ENCODE measurements at regions not wholly inside any gene's neighbourhood (a gene's known extent, or its start where the extent isn't known, plus 50 kb on each side); places are given as distances from the start of the nearest gene placed in this dataset.

GRCh38 chr7:68613897-68614296 is 984.4 kb upstream of the AUTS2 start:
- H3K9ac ChIP-seq (ENCODE audit: low read length) = no peak overlapping the region
- H3K36me3 ChIP-seq (replicated peaks; ENCODE audit: low read depth, low read length) = no peaks in the 10 kb centered on the region
- H3K4me2 ChIP-seq (ENCODE audit: low read length) = no peak overlapping the region
- no peak overlapping the region for H3K27ac ChIP-seq (ENCODE audit: low read length)
- H3K9me3 ChIP-seq (ENCODE audit: insufficient read depth, low read length) = no peaks in the 10 kb centered on the region
- H3K27me3 ChIP-seq (ENCODE audit: low read depth, low read length) = no peaks in the 10 kb centered on the region
- H4K20me1 ChIP-seq (ENCODE audit: insufficient read depth, low read length) = no peaks in the 10 kb centered on the region
- H3K79me2 ChIP-seq (ENCODE audit: low read length) = no peaks in the 10 kb centered on the region
- TF ChIP-seq EZH2phosphoT487 (IDR thresholded peaks at IDR 0.05; ENCODE audit: low read depth) (no peak), CTCF (IDR thresholded peaks at IDR 0.05; ENCODE audit: low read depth, low read length) (no peak)
- no peak overlapping the region for H3K4me3 ChIP-seq (ENCODE audit: low read length)
- no peaks in the 10 kb centered on the region for H3K4me1 ChIP-seq (ENCODE audit: low read length)
- no peak overlapping the region for H2AFZ ChIP-seq (ENCODE audit: low read depth, low read length)

GRCh38 chr7:68619526-68619925 is 978.7 kb upstream of the AUTS2 start:
- Histone ChIP-seq H3K79me2 (ENCODE audit: low read length) (no peaks in the 10 kb centered on the region), H3K36me3 (replicated peaks; ENCODE audit: low read depth, low read length) (no peaks in the 10 kb centered on the region), H3K27ac (ENCODE audit: low read length) (no peak overlapping the region), H3K9me3 (ENCODE audit: insufficient read depth, low read length) (no peaks in the 10 kb centered on the region), H3K27me3 (ENCODE audit: low read depth, low read length) (no peaks in the 10 kb centered on the region), H4K20me1 (ENCODE audit: insufficient read depth, low read length) (no peaks in the 10 kb centered on the region), H3K9ac (ENCODE audit: low read length) (no peak overlapping the region), H2AFZ (ENCODE audit: low read depth, low read length) (no peak overlapping the region), H3K4me2 (ENCODE audit: low read length) (no peak overlapping the region), H3K4me3 (ENCODE audit: low read length) (no peak overlapping the region), H3K4me1 (ENCODE audit: low read length) (no peaks in the 10 kb centered on the region)
- no peak for TF ChIP-seq EZH2phosphoT487 (IDR thresholded peaks at IDR 0.05; ENCODE audit: low read depth)
- TF ChIP-seq CTCF (IDR thresholded peaks at IDR 0.05; ENCODE audit: low read depth, low read length) = no peak

GRCh38 chr7:68622500-68622899 is 975.8 kb upstream of the AUTS2 start:
- no peak overlapping the region for H3K4me2 ChIP-seq (ENCODE audit: low read length)
- no peaks in the 10 kb centered on the region for H3K9me3 ChIP-seq (ENCODE audit: insufficient read depth, low read length)
- no peaks in the 10 kb centered on the region for H3K79me2 ChIP-seq (ENCODE audit: low read length)
- no peak overlapping the region for H3K9ac ChIP-seq (ENCODE audit: low read length)
- H3K4me1 ChIP-seq (ENCODE audit: low read length) = no peaks in the 10 kb centered on the region
- H3K27me3 ChIP-seq (ENCODE audit: low read depth, low read length) = no peaks in the 10 kb centered on the region
- H2AFZ ChIP-seq (ENCODE audit: low read depth, low read length) = no peak overlapping the region
- H3K27ac ChIP-seq (ENCODE audit: low read length) = no peak overlapping the region
- no peaks in the 10 kb centered on the region for H3K36me3 ChIP-seq (replicated peaks; ENCODE audit: low read depth, low read length)
- no peaks in the 10 kb centered on the region for H4K20me1 ChIP-seq (ENCODE audit: insufficient read depth, low read length)
- H3K4me3 ChIP-seq (ENCODE audit: low read length) = no peak overlapping the region
- no peak for TF ChIP-seq CTCF (IDR thresholded peaks at IDR 0.05; ENCODE audit: low read depth, low read length)
- no peak for TF ChIP-seq EZH2phosphoT487 (IDR thresholded peaks at IDR 0.05; ENCODE audit: low read depth)

- Histone ChIP-seq H3K9ac (ENCODE audit: low read length) (no peak overlapping the region), H2AFZ (ENCODE audit: low read depth, low read length) (no peak overlapping the region), H4K20me1 (ENCODE audit: insufficient read depth, low read length) (no peaks in the 10 kb centered on the region), H3K4me1 (ENCODE audit: low read length) (no peaks in the 10 kb centered on the region), H3K79me2 (ENCODE audit: low read length) (no peaks in the 10 kb centered on the region), H3K4me3 (ENCODE audit: low read length) (no peak overlapping the region), H3K27me3 (ENCODE audit: low read depth, low read length) (no peaks in the 10 kb centered on the region), H3K9me3 (ENCODE audit: insufficient read depth, low read length) (no peaks in the 10 kb centered on the region), H3K4me2 (ENCODE audit: low read length) (no peak overlapping the region), H3K36me3 (replicated peaks; ENCODE audit: low read depth, low read length) (no peaks in the 10 kb centered on the region), H3K27ac (ENCODE audit: low read length) (no peak overlapping the region)
- TF ChIP-seq EZH2phosphoT487 (IDR thresholded peaks at IDR 0.05; ENCODE audit: low read depth) (no peak), CTCF (IDR thresholded peaks at IDR 0.05; ENCODE audit: low read depth, low read length) (no peak)
Measured at GRCh38 chr7:68623030-68623429, 975.2 kb upstream of the AUTS2 start.

All from OCI-LY3 (cell line).